GM23338 (cell line): ENCODE measurements at regions not wholly inside any gene's neighbourhood (a gene's known extent, or its start where the extent isn't known, plus 50 kb on each side); places are given as distances from the start of the nearest gene placed in this dataset.

Experiments used
- ATAC-seq: fragments of 200-7000 bp; cut with Tn5 transposase; 3 replicates; pipeline ENCODE4 v1.9.1; 2020
- DNase-seq: peaks from one replicate; pipeline ENCODE4 v3.0.0-alpha.2; 2015; ENCODE audit warnings: low spot score
- H2AFZ ChIP-seq: fragments of 200-600 bp; sonication (generic); 2 replicates; pipeline ENCODE4 v1.8.0; 2016; ENCODE audit warnings: antibody characterized with exemption, mild to moderate bottlenecking, moderate library complexity
- H3F3A ChIP-seq: fragments of 200-600 bp; sonication (generic); replicated peaks from 2 replicates; pipeline ENCODE4 v1.8.0; 2017; ENCODE audit warnings: antibody characterized with exemption, mixed run types, low read depth
- H3K27ac ChIP-seq: fragments of 200-600 bp; sonication (generic); 2 replicates; pipeline ENCODE4 v1.6.1; 2016; ENCODE audit warnings: low read depth
- H3K27me3 ChIP-seq: fragments of 200-600 bp; sonication (generic); 2 replicates; pipeline ENCODE4 v1.8.0; 2016; ENCODE audit warnings: mild to moderate bottlenecking, mixed run types, moderate library complexity; ENCODE audit not compliant: insufficient read depth
- H3K36me3 ChIP-seq: fragments of 200-600 bp; sonication (generic); 2 replicates; pipeline ENCODE4 v1.8.0; 2016; ENCODE audit warnings: mild to moderate bottlenecking; ENCODE audit not compliant: insufficient read depth
- H3K4me1 ChIP-seq: fragments of 200-600 bp; sonication (generic); 2 replicates; pipeline ENCODE4 v1.8.0; 2016; ENCODE audit warnings: mild to moderate bottlenecking, moderate library complexity; ENCODE audit not compliant: insufficient read depth
- H3K4me2 ChIP-seq: fragments of 200-600 bp; sonication (generic); 2 replicates; pipeline ENCODE4 v1.7.1; 2017; ENCODE audit warnings: mixed run types
- H3K4me3 ChIP-seq: fragments of 200-600 bp; sonication (generic); 2 replicates; pipeline ENCODE4 v1.6.1; 2016; ENCODE audit warnings: mixed run types
- H3K79me2 ChIP-seq: fragments of 200-600 bp; sonication (generic); replicated peaks from 2 replicates; pipeline ENCODE4 v1.8.0; 2017; ENCODE audit warnings: mild to moderate bottlenecking; ENCODE audit not compliant: insufficient read depth
- H3K9me2 ChIP-seq: fragments of 200-600 bp; sonication (generic); 2 replicates; pipeline ENCODE4 v1.8.0; 2017; ENCODE audit not compliant: insufficient read depth
- H4K20me1 ChIP-seq: fragments of 200-600 bp; sonication (generic); replicated peaks from 2 replicates; pipeline ENCODE4 v1.8.0; 2017; ENCODE audit warnings: mild to moderate bottlenecking; ENCODE audit not compliant: insufficient read depth
- H3K27ac Mint-ChIP-seq: 2 replicates; pipeline ENCODE4 v1.8.0; 2020; ENCODE audit warnings: inconsistent platforms, mild to moderate bottlenecking, moderate library complexity, mixed read lengths
- H3K27me3 Mint-ChIP-seq: 3 replicates; pipeline ENCODE4 v1.8.0; 2022; ENCODE audit warnings: low read depth, mild to moderate bottlenecking, moderate library complexity, mixed read lengths, inconsistent platforms; ENCODE audit not compliant: insufficient read depth, poor library complexity
- H3K36me3 Mint-ChIP-seq: 3 replicates; pipeline ENCODE4 v1.8.0; 2021; ENCODE audit warnings: low read depth, mild to moderate bottlenecking, inconsistent platforms, moderate library complexity, mixed read lengths
- H3K4me1 Mint-ChIP-seq: 3 replicates; pipeline ENCODE4 v1.8.0; 2020; ENCODE audit warnings: mild to moderate bottlenecking, inconsistent platforms, mixed read lengths
- H3K4me3 Mint-ChIP-seq: 3 replicates; pipeline ENCODE4 v1.8.0; 2021; ENCODE audit warnings: moderate library complexity, mild to moderate bottlenecking, inconsistent platforms, mixed read lengths
- H3K9me3 Mint-ChIP-seq: 3 replicates; pipeline ENCODE4 v1.8.0; 2020; ENCODE audit warnings: moderate library complexity, mild to moderate bottlenecking, inconsistent platforms, mixed read lengths
- CREB1 ChIP-seq: fragments of 250-450 bp; sonication (Bioruptor Pico); IDR thresholded peaks from 2 replicates; pipeline ENCODE4 v1.5.0; 2020; ENCODE audit warnings: low read depth, mild to moderate bottlenecking, moderate library complexity
- CTCF ChIP-seq, 2 experiments: fragments of 200-600 bp in 1 of 2; sonication (generic) in 1 of 2; conservative IDR thresholded peaks; 2 replicates each; pipeline versions ENCODE4 v1.5.1 to v1.6.1; 2016 to 2017; ENCODE audit warnings: antibody characterized with exemption in 2 of 2, low read depth in 2 of 2, mild to moderate bottlenecking in 2 of 2, moderate library complexity in 1 of 2
- EZH2 ChIP-seq: fragments of 200-600 bp; sonication (generic); IDR thresholded peaks from one replicate; pipeline ENCODE4 v1.8.0; 2017; ENCODE audit warnings: antibody characterized with exemption, mild to moderate bottlenecking, low read depth; ENCODE audit not compliant: unreplicated experiment
- EZH2phosphoT487 ChIP-seq: fragments of 200-600 bp; sonication (generic); IDR thresholded peaks from one replicate; pipeline ENCODE4 v1.8.1; 2018; ENCODE audit warnings: antibody characterized with exemption; ENCODE audit not compliant: unreplicated experiment
- JUNB ChIP-seq: IDR thresholded peaks from one replicate; pipeline ENCODE4 v1.6.1; 2016; ENCODE audit warnings: antibody characterized with exemption; ENCODE audit not compliant: unreplicated experiment
- NANOG ChIP-seq: IDR thresholded peaks from 2 replicates; pipeline ENCODE4 v1.6.1; 2016; ENCODE audit warnings: antibody characterized with exemption, borderline replicate concordance
- POLR2AphosphoS5 ChIP-seq: IDR thresholded peaks from 2 replicates; pipeline ENCODE4 v1.6.1; 2016; ENCODE audit warnings: antibody characterized with exemption, low read depth
- REST ChIP-seq: IDR thresholded peaks from one replicate; pipeline ENCODE4 v1.6.1; 2018; ENCODE audit warnings: antibody characterized with exemption; ENCODE audit not compliant: unreplicated experiment
- STAT1 ChIP-seq: IDR thresholded peaks from one replicate; pipeline ENCODE4 v1.6.1; 2016; ENCODE audit warnings: antibody characterized with exemption; ENCODE audit not compliant: unreplicated experiment
- ZNF114 ChIP-seq: fragments of 250-450 bp; sonication (Bioruptor Pico); IDR thresholded peaks from 2 replicates; pipeline ENCODE4 v1.5.0; 2020; ENCODE audit warnings: mild to moderate bottlenecking, moderate library complexity
- ZNF331 ChIP-seq: fragments of 250-450 bp; sonication (Bioruptor Pico); IDR thresholded peaks from 2 replicates; pipeline ENCODE4 v1.5.0; 2020; ENCODE audit warnings: low read depth, mild to moderate bottlenecking, moderate library complexity
- ZNF462 ChIP-seq: fragments of 250-450 bp; sonication (Bioruptor Pico); IDR thresholded peaks from 2 replicates; pipeline ENCODE4 v1.5.0; 2020; ENCODE audit warnings: mild to moderate bottlenecking, moderate library complexity

- Histone ChIP-seq H3K4me3 (no peak overlapping the region), H3K27ac (no peak overlapping the region), H2AFZ (no peak overlapping the region), H4K20me1 (no peaks in the 10 kb centered on the region), H3K79me2 (no peaks in the 10 kb centered on the region), H3F3A (no peaks in the 10 kb centered on the region), H3K9me2 (no peaks in the 10 kb centered on the region), H3K36me3 (peaks cover 22% of the 10 kb centered on the region; the same call in 1 of the 2 replicates), H3K4me1 (no peaks in the 10 kb centered on the region), H3K4me2 (no peak overlapping the region), H3K27me3 (no peaks in the 10 kb centered on the region)
- H3K36me3 Mint-ChIP-seq: peaks cover 17% of the 10 kb centered on the region; the same call in 2 of the 3 replicates
- peaks cover 87% of the 10 kb centered on the region for H3K9me3 Mint-ChIP-seq
- no peak overlapping the region for H3K4me3 Mint-ChIP-seq
- no peak overlapping the region for H3K27ac Mint-ChIP-seq
- no peaks in the 10 kb centered on the region for H3K4me1 Mint-ChIP-seq
- ATAC-seq (no peak), DNase-seq (no peak)
- no peaks in the 10 kb centered on the region for H3K27me3 Mint-ChIP-seq
- TF ChIP-seq EZH2phosphoT487 (no peak), ZNF462 (CRISPR knock-in tag) (no peak), REST (no peak), STAT1 (no peak), POLR2AphosphoS5 (no peak), ZNF331 (CRISPR knock-in tag) (no peak), JUNB (no peak), NANOG (no peak), EZH2 (no peak), CREB1 (CRISPR knock-in tag) (no peak), ZNF114 (CRISPR knock-in tag) (no peak), CTCF (conservative IDR thresholded peaks at IDR 0.05; ENCODE audit: low read depth in 2 of 2) (no peak)
These were observed 149.3 kb upstream of the DPP6 start for GRCh38 chr7:153902862-153903261.
